Stomach (tissue), 4 donors: ENCODE measurements at regions not wholly inside any gene's neighbourhood (a gene's known extent, or its start where the extent isn't known, plus 50 kb on each side); places are given as distances from the start of the nearest gene placed in this dataset.

Source experiments
- CTCF ChIP-seq, 7 experiments: fragments of 450-650 bp in 4 of 7; fragments of 200-600 bp in 3 of 7; sonication (generic) in 3 of 7; IDR thresholded peaks; one replicate each; pipeline ENCODE4 v1.5.1; 2016 to 2019; ENCODE audit warnings: antibody characterized with exemption in 7 of 7, control low read depth in 2 of 7, mild to moderate bottlenecking in 1 of 7
- POLR2AphosphoS5 ChIP-seq, 3 donors: sonication (generic); formaldehyde crosslinking; IDR thresholded peaks; one replicate each; pipeline ENCODE4 v1.6.1; 2016; ENCODE audit warnings: antibody characterized with exemption in 3 of 3

- TF ChIP-seq CTCF (IDR thresholded peaks at IDR 0.05) (no peak), POLR2AphosphoS5 (IDR thresholded peaks at IDR 0.05) (no peak)
Measured at GRCh38 chr2:151091583-151091982, 170.1 kb downstream of the RBM43 start.
